ENCODE measurements at regions not wholly inside any gene's neighbourhood (a gene's known extent, or its start where the extent isn't known, plus 50 kb on each side); places are given as distances from the start of the nearest gene placed in this dataset.
"Not testable (repeated sequence)": the region's sequence is repeated elsewhere in the genome, so short reads cannot be mapped to it uniquely, and the experiment has no call there.

DNA sequence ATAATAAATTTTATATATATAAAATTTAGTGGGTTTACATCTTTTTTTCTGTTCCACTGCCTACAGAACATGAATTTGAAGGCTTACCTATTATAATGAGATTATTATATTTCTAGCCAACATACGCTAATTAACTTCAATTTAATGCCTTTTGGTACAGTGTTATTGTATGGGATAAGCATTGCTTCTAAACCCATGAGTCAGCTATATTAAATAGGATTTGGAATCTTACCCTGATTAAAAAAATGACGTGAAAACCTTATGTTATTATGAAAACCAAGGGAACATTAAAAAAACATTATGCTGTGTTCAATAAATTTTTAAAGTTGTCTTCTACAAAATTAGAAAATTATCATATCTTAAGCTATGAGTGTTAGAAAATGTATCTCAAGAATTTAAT, 334.0 kb upstream of the RGS17 start:
- Histone ChIP-seq H3K4me1 (ENCODE audit: control insufficient read depth, insufficient read depth, low read length) (peaks cover 10% of the 10 kb centered on the region), H3K9me3 (ENCODE audit: control insufficient read depth, low read length) (peaks cover 9% of the 10 kb centered on the region), H3K27ac (ENCODE audit: low read depth, low read length) (no peak overlapping the region), H3K27me3 (ENCODE audit: control insufficient read depth, insufficient read depth, low read length, poor library complexity, severe bottlenecking) (no peaks in the 10 kb centered on the region), H3K36me3 (ENCODE audit: control insufficient read depth, insufficient read depth, low read length) (no peaks in the 10 kb centered on the region), H3K4me3 (ENCODE audit: low read length) (no peak overlapping the region), H3K9ac (ENCODE audit: extremely low read depth, low read length, poor library complexity, severe bottlenecking) (no peak overlapping the region)
- no peaks in the 10 kb centered on the region for H3K27me3 Mint-ChIP-seq (ENCODE audit: insufficient read depth)
- no peaks in the 10 kb centered on the region for H3K4me1 Mint-ChIP-seq
- H3K9me3 Mint-ChIP-seq: peaks cover 6% of the 10 kb centered on the region
- no peak overlapping the region for H3K27ac Mint-ChIP-seq
- no peaks in the 10 kb centered on the region for H3K36me3 Mint-ChIP-seq (ENCODE audit: low read depth)
- no peak for DNase-seq
- H3K4me3 Mint-ChIP-seq: no peak overlapping the region
- TF ChIP-seq, protein P1, sequence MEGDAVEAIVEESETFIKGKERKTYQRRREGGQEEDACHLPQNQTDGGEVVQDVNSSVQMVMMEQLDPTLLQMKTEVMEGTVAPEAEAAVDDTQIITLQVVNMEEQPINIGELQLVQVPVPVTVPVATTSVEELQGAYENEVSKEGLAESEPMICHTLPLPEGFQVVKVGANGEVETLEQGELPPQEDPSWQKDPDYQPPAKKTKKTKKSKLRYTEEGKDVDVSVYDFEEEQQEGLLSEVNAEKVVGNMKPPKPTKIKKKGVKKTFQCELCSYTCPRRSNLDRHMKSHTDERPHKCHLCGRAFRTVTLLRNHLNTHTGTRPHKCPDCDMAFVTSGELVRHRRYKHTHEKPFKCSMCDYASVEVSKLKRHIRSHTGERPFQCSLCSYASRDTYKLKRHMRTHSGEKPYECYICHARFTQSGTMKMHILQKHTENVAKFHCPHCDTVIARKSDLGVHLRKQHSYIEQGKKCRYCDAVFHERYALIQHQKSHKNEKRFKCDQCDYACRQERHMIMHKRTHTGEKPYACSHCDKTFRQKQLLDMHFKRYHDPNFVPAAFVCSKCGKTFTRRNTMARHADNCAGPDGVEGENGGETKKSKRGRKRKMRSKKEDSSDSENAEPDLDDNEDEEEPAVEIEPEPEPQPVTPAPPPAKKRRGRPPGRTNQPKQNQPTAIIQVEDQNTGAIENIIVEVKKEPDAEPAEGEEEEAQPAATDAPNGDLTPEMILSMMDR (conservative IDR thresholded peaks at IDR 0.05): no peak
- 100% methylated on average over 2 of the region's 2 CpGs; no CpG with 5 or more reads in 1 of the 2 experiments for WGBS, 2 experiments (ENCODE audit: insufficient coverage in 1 of 2, insufficient read length in 1 of 2)

DNA sequence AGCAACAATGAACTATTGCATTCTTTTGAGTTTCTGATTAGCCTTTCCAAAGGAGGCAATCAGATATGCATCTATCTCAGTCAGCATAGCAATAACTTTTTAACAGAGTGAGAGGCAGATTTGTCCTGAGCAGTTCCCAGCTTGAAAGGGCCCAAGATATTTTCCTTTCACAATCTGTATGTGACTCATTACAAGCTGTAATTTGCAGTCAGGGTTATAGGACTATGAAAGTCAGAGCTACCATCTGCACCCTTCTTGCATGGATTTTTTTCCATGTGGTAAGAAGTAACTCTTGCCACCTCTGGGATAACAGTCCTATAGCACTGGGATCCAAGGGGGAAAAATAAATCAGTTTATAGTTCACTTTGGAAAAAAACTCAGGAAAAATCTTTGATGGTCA, 318.2 kb upstream of the RGS17 start:
- H3K27me3 Mint-ChIP-seq (ENCODE audit: insufficient read depth): no peaks in the 10 kb centered on the region
- TF ChIP-seq, protein P1 (conservative IDR thresholded peaks at IDR 0.05): no peak
- H3K27ac ChIP-seq (ENCODE audit: low read depth, low read length): no peak overlapping the region
- no peak for DNase-seq
- H3K4me3 ChIP-seq (ENCODE audit: low read length): no peak overlapping the region
- no peak overlapping the region for H3K4me3 Mint-ChIP-seq
- no peak overlapping the region for H3K9ac ChIP-seq (ENCODE audit: extremely low read depth, low read length, poor library complexity, severe bottlenecking)
- peaks cover 67% of the 10 kb centered on the region for H3K9me3 ChIP-seq (ENCODE audit: control insufficient read depth, low read length)
- H3K27me3 ChIP-seq (ENCODE audit: control insufficient read depth, insufficient read depth, low read length, poor library complexity, severe bottlenecking): no peaks in the 10 kb centered on the region
- H3K9me3 Mint-ChIP-seq: peaks cover 39% of the 10 kb centered on the region
- peaks cover 2% of the 10 kb centered on the region for H3K4me1 Mint-ChIP-seq
- no peak overlapping the region for H3K27ac Mint-ChIP-seq
- H3K36me3 Mint-ChIP-seq (ENCODE audit: low read depth): peaks cover 8% of the 10 kb centered on the region
- H3K4me1 ChIP-seq (ENCODE audit: control insufficient read depth, insufficient read depth, low read length): no peaks in the 10 kb centered on the region
- H3K36me3 ChIP-seq (ENCODE audit: control insufficient read depth, insufficient read depth, low read length): peaks cover 5% of the 10 kb centered on the region

DNA sequence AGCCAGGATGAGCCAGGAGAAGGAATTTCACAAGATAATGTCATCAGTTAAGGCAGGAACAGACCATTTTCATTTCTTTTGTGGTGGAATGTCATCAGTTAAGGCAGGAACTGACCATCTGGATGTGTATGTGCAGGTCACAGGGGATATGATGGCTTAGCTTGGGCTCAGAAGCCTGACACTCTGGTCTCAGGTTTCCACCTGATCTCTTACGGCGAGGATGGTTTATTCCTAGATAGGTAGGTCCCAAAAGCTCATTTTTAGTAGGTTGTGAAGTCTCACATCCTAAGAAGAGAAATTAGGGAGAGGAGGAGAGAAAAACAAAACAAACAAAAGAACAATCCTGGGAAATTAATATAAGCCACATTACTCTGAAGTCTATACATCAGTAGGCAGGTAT, 311.7 kb upstream of the RGS17 start:
- WGBS, 2 experiments (ENCODE audit: insufficient coverage in 1 of 2, insufficient read length in 1 of 2): 70 to 75% methylated on average over 2 of the region's 2 CpGs
- H3K9ac ChIP-seq (ENCODE audit: extremely low read depth, low read length, poor library complexity, severe bottlenecking); H3K27ac ChIP-seq (ENCODE audit: low read depth, low read length); DNase-seq; H3K27me3 Mint-ChIP-seq (ENCODE audit: insufficient read depth); H3K27me3 ChIP-seq (ENCODE audit: control insufficient read depth, insufficient read depth, low read length, poor library complexity, severe bottlenecking); H3K36me3 ChIP-seq (ENCODE audit: control insufficient read depth, insufficient read depth, low read length); H3K4me1 ChIP-seq (ENCODE audit: control insufficient read depth, insufficient read depth, low read length): not testable (repeated sequence)
- H3K9me3 Mint-ChIP-seq: peaks cover 32% of the 10 kb centered on the region
- H3K9me3 ChIP-seq (ENCODE audit: control insufficient read depth, low read length): peaks cover 43% of the 10 kb centered on the region
- H3K27ac Mint-ChIP-seq: peak overlapping the region; percentile 85
- peak overlapping the region; percentile 10 for H3K4me3 Mint-ChIP-seq
- H3K4me1 Mint-ChIP-seq: peaks cover 43% of the 10 kb centered on the region
- peaks cover 17% of the 10 kb centered on the region for H3K36me3 Mint-ChIP-seq (ENCODE audit: low read depth)
- H3K4me3 ChIP-seq (ENCODE audit: low read length): peak overlapping the region; percentile 64

DNA sequence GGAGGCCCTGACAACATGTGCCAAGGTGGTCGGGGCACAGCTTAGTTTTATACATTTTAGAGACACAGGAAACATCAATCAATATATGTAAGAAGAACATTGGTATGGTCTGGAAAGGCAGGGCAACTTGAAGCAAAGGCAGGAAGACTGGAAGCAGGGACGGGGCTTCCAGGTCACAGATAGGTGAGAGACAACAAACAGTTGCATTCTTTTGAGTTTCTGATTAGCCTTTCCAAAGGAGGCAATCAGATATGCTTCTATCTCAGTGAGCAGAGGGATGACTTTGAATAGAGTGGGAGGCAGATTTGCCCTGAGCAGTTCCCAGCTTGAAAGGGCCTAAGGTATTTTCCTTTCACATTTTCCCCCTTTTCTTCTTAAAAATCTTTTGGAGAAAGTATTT, 311.0 kb upstream of the RGS17 start:
- no peaks in the 10 kb centered on the region for H3K27me3 ChIP-seq (ENCODE audit: control insufficient read depth, insufficient read depth, low read length, poor library complexity, severe bottlenecking)
- H3K27ac Mint-ChIP-seq: peak overlapping the region; percentile 85
- H3K9me3 ChIP-seq (ENCODE audit: control insufficient read depth, low read length): peaks cover 36% of the 10 kb centered on the region
- H3K4me1 Mint-ChIP-seq: peaks cover 48% of the 10 kb centered on the region
- H3K9ac ChIP-seq (ENCODE audit: extremely low read depth, low read length, poor library complexity, severe bottlenecking): peak overlapping the region; percentile 50
- peak overlapping the region; percentile 48 for H3K4me3 ChIP-seq (ENCODE audit: low read length)
- H3K4me3 Mint-ChIP-seq: peak overlapping the region; percentile 10
- peaks cover 32% of the 10 kb centered on the region for H3K9me3 Mint-ChIP-seq
- TF ChIP-seq, protein P1 (conservative IDR thresholded peaks at IDR 0.05): no peak
- peak overlapping the region; percentile 65 for H3K27ac ChIP-seq (ENCODE audit: low read depth, low read length)
- H3K36me3 Mint-ChIP-seq (ENCODE audit: low read depth): peaks cover 17% of the 10 kb centered on the region
- no peaks in the 10 kb centered on the region for H3K27me3 Mint-ChIP-seq (ENCODE audit: insufficient read depth)
- H3K36me3 ChIP-seq (ENCODE audit: control insufficient read depth, insufficient read depth, low read length): peaks cover 5% of the 10 kb centered on the region
- peaks cover 3% of the 10 kb centered on the region for H3K4me1 ChIP-seq (ENCODE audit: control insufficient read depth, insufficient read depth, low read length)
- WGBS, 2 experiments (ENCODE audit: insufficient coverage in 1 of 2, insufficient read length in 1 of 2): 19 to 33% methylated on average over 1 to 2 of the region's 2 CpGs
- DNase-seq: peak; percentile 69

Data from endodermal cell (in vitro differentiated cells).